ENCODE measurements at regions not wholly inside any gene's neighbourhood (a gene's known extent, or its start where the extent isn't known, plus 50 kb on each side); places are given as distances from the start of the nearest gene placed in this dataset.

- no peak overlapping the region for H3K4me3 ChIP-seq (ENCODE audit: low read depth, low read length)
- TF ChIP-seq CTCF (IDR thresholded peaks at IDR 0.05; ENCODE audit: low read depth, low read length, missing control alignments) = no peak
- DNase-seq (ENCODE audit: low read depth) = no peak
These were observed 90.4 kb downstream of the BMP2 start for GRCh38 chr20:6857927-6858326.

- DNase-seq (ENCODE audit: low read depth) = no peak
- no peak overlapping the region for H3K4me3 ChIP-seq (ENCODE audit: low read depth, low read length)
- TF ChIP-seq CTCF (IDR thresholded peaks at IDR 0.05; ENCODE audit: low read depth, low read length, missing control alignments) = no peak
These were observed 95.9 kb downstream of the BMP2 start for GRCh38 chr20:6863355-6863754.

GRCh38 chr20:6863798-6864201 lies 96.3 kb downstream of the BMP2 start:
- no peak for TF ChIP-seq CTCF (IDR thresholded peaks at IDR 0.05; ENCODE audit: low read depth, low read length, missing control alignments)
- H3K4me3 ChIP-seq (ENCODE audit: low read depth, low read length) = no peak overlapping the region
- DNase-seq (ENCODE audit: low read depth) = no peak

GRCh38 chr20:6864740-6865139 lies 97.3 kb downstream of the BMP2 start:
- no peak overlapping the region for H3K4me3 ChIP-seq (ENCODE audit: low read depth, low read length)
- no peak for TF ChIP-seq CTCF (IDR thresholded peaks at IDR 0.05; ENCODE audit: low read depth, low read length, missing control alignments)
- no peak for DNase-seq (ENCODE audit: low read depth)

- no peak for DNase-seq (ENCODE audit: low read depth)
- no peak for TF ChIP-seq CTCF (IDR thresholded peaks at IDR 0.05; ENCODE audit: low read depth, low read length, missing control alignments)
- H3K4me3 ChIP-seq (ENCODE audit: low read depth, low read length) = no peak overlapping the region
These were observed 99.3 kb downstream of the BMP2 start for GRCh38 chr20:6866741-6867140.

- no peak for TF ChIP-seq CTCF (IDR thresholded peaks at IDR 0.05; ENCODE audit: low read depth, low read length, missing control alignments)
- no peak for DNase-seq (ENCODE audit: low read depth)
- H3K4me3 ChIP-seq (ENCODE audit: low read depth, low read length) = no peak overlapping the region
These were observed 101.4 kb downstream of the BMP2 start for GRCh38 chr20:6868861-6869260.

- TF ChIP-seq CTCF (IDR thresholded peaks at IDR 0.05; ENCODE audit: low read depth, low read length, missing control alignments) = no peak
- H3K4me3 ChIP-seq (ENCODE audit: low read depth, low read length) = no peak overlapping the region
- no peak for DNase-seq (ENCODE audit: low read depth)
These were observed 103.1 kb downstream of the BMP2 start for GRCh38 chr20:6870559-6870958.
